Choroid plexus epithelial cell (primary cell): ENCODE measurements at regions not wholly inside any gene's neighbourhood (a gene's known extent, or its start where the extent isn't known, plus 50 kb on each side); places are given as distances from the start of the nearest gene placed in this dataset.

Experiments used
- DNase-seq: peaks from one replicate; pipeline ENCODE4 v3.0.0-alpha.2; 2010; ENCODE audit warnings: low read depth
- H3K4me3 ChIP-seq: 2 replicates; pipeline ENCODE4 v1.5.1; 2011; ENCODE audit warnings: low read depth, mild to moderate bottlenecking, control low read depth, low read length, moderate library complexity
- TF ChIP-seq, protein P1 (sequence below): conservative IDR thresholded peaks from 2 replicates; pipeline ENCODE4 v1.5.1; 2011; ENCODE audit warnings: low read depth, mild to moderate bottlenecking, control low read depth, inconsistent platforms, low read length, moderate library complexity

GRCh38 chr3:124579641-124580040 lies 150.6 kb upstream of the UMPS start:
- no peak overlapping the region for H3K4me3 ChIP-seq
- DNase-seq: no peak
- TF ChIP-seq, protein P1, sequence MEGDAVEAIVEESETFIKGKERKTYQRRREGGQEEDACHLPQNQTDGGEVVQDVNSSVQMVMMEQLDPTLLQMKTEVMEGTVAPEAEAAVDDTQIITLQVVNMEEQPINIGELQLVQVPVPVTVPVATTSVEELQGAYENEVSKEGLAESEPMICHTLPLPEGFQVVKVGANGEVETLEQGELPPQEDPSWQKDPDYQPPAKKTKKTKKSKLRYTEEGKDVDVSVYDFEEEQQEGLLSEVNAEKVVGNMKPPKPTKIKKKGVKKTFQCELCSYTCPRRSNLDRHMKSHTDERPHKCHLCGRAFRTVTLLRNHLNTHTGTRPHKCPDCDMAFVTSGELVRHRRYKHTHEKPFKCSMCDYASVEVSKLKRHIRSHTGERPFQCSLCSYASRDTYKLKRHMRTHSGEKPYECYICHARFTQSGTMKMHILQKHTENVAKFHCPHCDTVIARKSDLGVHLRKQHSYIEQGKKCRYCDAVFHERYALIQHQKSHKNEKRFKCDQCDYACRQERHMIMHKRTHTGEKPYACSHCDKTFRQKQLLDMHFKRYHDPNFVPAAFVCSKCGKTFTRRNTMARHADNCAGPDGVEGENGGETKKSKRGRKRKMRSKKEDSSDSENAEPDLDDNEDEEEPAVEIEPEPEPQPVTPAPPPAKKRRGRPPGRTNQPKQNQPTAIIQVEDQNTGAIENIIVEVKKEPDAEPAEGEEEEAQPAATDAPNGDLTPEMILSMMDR: no peak

DNA sequence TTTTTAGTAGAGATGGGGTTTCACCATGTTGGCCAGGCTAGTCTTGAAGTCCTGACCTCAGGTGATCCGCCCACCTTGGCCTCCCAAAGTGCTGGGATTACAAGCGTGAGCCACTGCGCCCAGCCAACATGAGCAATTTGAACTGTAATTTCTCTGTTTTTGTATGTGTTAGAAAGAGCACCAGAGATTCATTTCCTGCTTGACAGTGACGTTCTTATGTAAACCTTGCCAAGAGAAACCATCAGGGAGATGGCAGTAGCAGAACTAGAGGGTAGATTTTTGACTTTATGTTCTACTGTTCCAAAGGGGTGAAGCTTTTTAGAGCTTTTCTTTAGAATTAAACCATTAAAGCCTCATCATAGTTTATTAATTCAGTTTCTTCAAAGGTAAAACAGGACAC lies 148.1 kb upstream of the UMPS start:
- DNase-seq: no peak
- H3K4me3 ChIP-seq: no peak overlapping the region
- TF ChIP-seq, protein P1: no peak

GRCh38 chr3:124582621-124583395 lies 147.4 kb upstream of the UMPS start:
- no peak for DNase-seq
- TF ChIP-seq, protein P1: no peak

DNA sequence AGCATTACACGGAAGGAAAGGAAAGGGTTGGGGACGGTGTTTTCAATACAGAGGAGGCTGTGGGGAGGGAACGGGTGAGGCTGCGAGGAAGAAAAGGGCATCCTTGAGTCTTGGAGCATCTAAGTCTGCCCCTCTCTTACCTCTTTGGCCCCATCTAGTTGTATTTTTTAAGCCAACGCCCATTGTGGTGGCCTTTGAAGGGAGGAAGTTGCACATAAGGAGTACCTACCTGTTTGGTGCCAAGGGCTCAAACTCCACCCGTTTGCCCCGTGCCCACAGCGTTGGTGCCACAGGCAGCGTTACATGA lies 146.1 kb upstream of the UMPS start:
- H3K4me3 ChIP-seq: peak overlapping the region; percentile 41
- DNase-seq: no peak
- TF ChIP-seq, protein P1: no peak

More at GRCh38 chr3:124582621-124583395, 147.4 kb upstream of the UMPS start:
- H3K4me3 ChIP-seq: no peak overlapping the region

DNA sequence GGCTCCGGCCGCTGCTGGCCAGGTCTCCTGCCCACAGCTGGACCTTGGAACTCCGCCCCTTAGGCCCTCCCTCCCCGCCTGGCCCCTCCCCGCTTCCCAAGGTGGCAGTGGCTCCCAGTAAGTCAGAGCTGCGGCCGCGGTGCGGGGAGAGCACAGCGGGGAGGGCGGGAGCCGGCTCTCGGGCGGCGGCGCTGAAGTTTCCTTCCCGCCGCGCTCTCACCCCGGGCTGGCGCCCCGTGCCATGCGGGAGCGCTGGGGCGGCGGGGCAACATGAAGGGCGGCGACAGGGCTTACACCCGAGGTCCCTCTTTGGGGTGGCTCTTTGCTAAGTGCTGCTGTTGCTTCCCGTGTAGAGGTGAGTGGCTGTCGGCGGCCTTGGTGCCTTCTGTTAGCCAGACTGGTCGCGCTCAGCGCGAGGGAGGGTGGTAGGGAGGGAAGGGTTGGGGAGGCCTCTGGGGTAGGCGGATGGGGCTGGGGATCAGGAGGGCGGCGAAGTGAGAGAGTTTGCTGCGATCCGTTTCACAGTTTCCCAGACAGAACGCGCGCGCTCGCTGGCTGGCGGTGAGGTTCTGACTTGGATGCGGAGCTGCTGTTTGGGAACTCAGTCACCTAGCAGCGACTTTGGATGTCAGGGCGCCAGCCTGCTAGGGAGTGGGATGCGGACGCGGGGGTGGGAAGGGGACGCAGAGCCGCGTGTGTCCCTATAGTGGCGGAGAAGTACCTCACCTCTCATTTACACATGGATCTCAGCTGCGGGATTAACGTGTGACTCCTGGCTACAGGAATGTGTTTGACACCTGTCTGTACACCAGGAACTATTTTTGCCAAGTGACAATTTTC lies 145.5 kb upstream of the UMPS start:
- peak overlapping the region; percentile 41 for H3K4me3 ChIP-seq
- DNase-seq: peak; percentile 27

GRCh38 chr3:124586126-124587052 lies 143.9 kb upstream of the UMPS start:
- H3K4me3 ChIP-seq: no peak overlapping the region
- no peak for DNase-seq
- TF ChIP-seq, protein P1: no peak

More for the DNA sequence above, 145.5 kb upstream of the UMPS start:
- TF ChIP-seq, protein P1: no peak
